GM12891 (cell line): ENCODE measurements at regions not wholly inside any gene's neighbourhood (a gene's known extent, or its start where the extent isn't known, plus 50 kb on each side); places are given as distances from the start of the nearest gene placed in this dataset.

Experiments
- POLR2A ChIP-seq: IDR thresholded peaks from 2 replicates; pipeline ENCODE4 v1.6.1; 2011; ENCODE audit warnings: low read depth, low read length, control low read depth
- POLR2AphosphoS5 ChIP-seq: IDR thresholded peaks from 2 replicates; pipeline ENCODE4 v1.6.1; 2011; ENCODE audit warnings: low read depth, low read length, control low read depth
- TAF1 ChIP-seq: IDR thresholded peaks from 2 replicates; pipeline ENCODE4 v1.6.1; 2011; ENCODE audit warnings: low read depth, low read length, control low read depth

- TF ChIP-seq POLR2A (no peak), POLR2AphosphoS5 (no peak), TAF1 (no peak)
Observed at GRCh38 chr3:78096488-78097255, 1056.8 kb downstream of the ROBO2 start.
